ENCODE measurements at regions not wholly inside any gene's neighbourhood (a gene's known extent, or its start where the extent isn't known, plus 50 kb on each side); places are given as distances from the start of the nearest gene placed in this dataset.

- no peak overlapping the region for H3K9ac ChIP-seq (ENCODE audit: low read length in 3 of 3)
- H3K4me3 ChIP-seq (ENCODE audit: low read length in 3 of 3), result no peak overlapping the region
- no peaks in the 10 kb centered on the region for H3K27me3 ChIP-seq (ENCODE audit: control insufficient read depth, insufficient read depth, low read length)
- H3K9me3 ChIP-seq (ENCODE audit: control insufficient read depth in 2 of 3, insufficient read depth in 1 of 3, low read length in 3 of 3), result no peaks in the 10 kb centered on the region
- no peaks in the 10 kb centered on the region for H3K4me1 ChIP-seq (ENCODE audit: control insufficient read depth in 2 of 3, insufficient read depth in 2 of 3, low read depth in 1 of 3, low read length in 3 of 3)
- no peak for TF ChIP-seq CTCF (IDR thresholded peaks at IDR 0.05; ENCODE audit: borderline replicate concordance, extremely low read depth, insufficient read depth)
- no peaks in the 10 kb centered on the region for H3K36me3 ChIP-seq (ENCODE audit: control insufficient read depth in 2 of 3, insufficient read depth in 3 of 3, low read length in 3 of 3)
- intact Hi-C loops (cut with DNase I), result no loop called here
- DNase-seq (peak in 1 of 5 donors; percentile 60), FAIRE-seq (no peak)
- H3K27ac ChIP-seq (ENCODE audit: low read depth in 2 of 2, low read length in 2 of 2), result no peak overlapping the region
These were observed 75.7 kb upstream of the C1orf87 start for GRCh38 chr1:60149251-60149650.

GRCh38 chr1:60146884-60147283 lies 73.3 kb upstream of the C1orf87 start:
- H3K4me1 ChIP-seq (ENCODE audit: control insufficient read depth in 2 of 3, insufficient read depth in 2 of 3, low read depth in 1 of 3, low read length in 3 of 3), result no peaks in the 10 kb centered on the region
- no peak overlapping the region for H3K27ac ChIP-seq (ENCODE audit: low read depth in 2 of 2, low read length in 2 of 2)
- DNase-seq, result no peak
- no peaks in the 10 kb centered on the region for H3K27me3 ChIP-seq (ENCODE audit: control insufficient read depth, insufficient read depth, low read length)
- H3K9me3 ChIP-seq (ENCODE audit: control insufficient read depth in 2 of 3, insufficient read depth in 1 of 3, low read length in 3 of 3), result no peaks in the 10 kb centered on the region
- no peaks in the 10 kb centered on the region for H3K36me3 ChIP-seq (ENCODE audit: control insufficient read depth in 2 of 3, insufficient read depth in 3 of 3, low read length in 3 of 3)
- no peak for TF ChIP-seq CTCF (IDR thresholded peaks at IDR 0.05; ENCODE audit: borderline replicate concordance, extremely low read depth, insufficient read depth)
- intact Hi-C loops (cut with DNase I), result no loop called here
- no peak overlapping the region for H3K9ac ChIP-seq (ENCODE audit: low read length in 3 of 3)
- no peak for FAIRE-seq
- H3K4me3 ChIP-seq (ENCODE audit: low read length in 3 of 3), result no peak overlapping the region

- Histone ChIP-seq H3K4me3 (ENCODE audit: low read length in 3 of 3) (no peak overlapping the region), H3K4me1 (ENCODE audit: control insufficient read depth in 2 of 3, insufficient read depth in 2 of 3, low read depth in 1 of 3, low read length in 3 of 3) (no peaks in the 10 kb centered on the region), H3K27ac (ENCODE audit: low read depth in 2 of 2, low read length in 2 of 2) (no peak overlapping the region), H3K27me3 (ENCODE audit: control insufficient read depth, insufficient read depth, low read length) (no peaks in the 10 kb centered on the region), H3K36me3 (ENCODE audit: control insufficient read depth in 2 of 3, insufficient read depth in 3 of 3, low read length in 3 of 3) (no peaks in the 10 kb centered on the region), H3K9me3 (ENCODE audit: control insufficient read depth in 2 of 3, insufficient read depth in 1 of 3, low read length in 3 of 3) (no peaks in the 10 kb centered on the region), H3K9ac (ENCODE audit: low read length in 3 of 3) (no peak overlapping the region)
- intact Hi-C loops (cut with DNase I), result no loop called here
- TF ChIP-seq CTCF (IDR thresholded peaks at IDR 0.05; ENCODE audit: borderline replicate concordance, extremely low read depth, insufficient read depth), result no peak
- DNase-seq (no peak), FAIRE-seq (no peak)
These were observed 72.2 kb upstream of the C1orf87 start for GRCh38 chr1:60145771-60146170.

- FAIRE-seq (no peak), DNase-seq (no peak)
- Histone ChIP-seq H3K36me3 (ENCODE audit: control insufficient read depth in 2 of 3, insufficient read depth in 3 of 3, low read length in 3 of 3) (no peaks in the 10 kb centered on the region), H3K27ac (ENCODE audit: low read depth in 2 of 2, low read length in 2 of 2) (no peak overlapping the region), H3K4me3 (ENCODE audit: low read length in 3 of 3) (no peak overlapping the region), H3K4me1 (ENCODE audit: control insufficient read depth in 2 of 3, insufficient read depth in 2 of 3, low read depth in 1 of 3, low read length in 3 of 3) (no peaks in the 10 kb centered on the region), H3K9me3 (ENCODE audit: control insufficient read depth in 2 of 3, insufficient read depth in 1 of 3, low read length in 3 of 3) (no peaks in the 10 kb centered on the region), H3K27me3 (ENCODE audit: control insufficient read depth, insufficient read depth, low read length) (no peaks in the 10 kb centered on the region), H3K9ac (ENCODE audit: low read length in 3 of 3) (no peak overlapping the region)
- TF ChIP-seq CTCF (IDR thresholded peaks at IDR 0.05; ENCODE audit: borderline replicate concordance, extremely low read depth, insufficient read depth), result no peak
- intact Hi-C loops (cut with DNase I), result no loop called here
These were observed 68.2 kb upstream of the C1orf87 start for GRCh38 chr1:60141743-60142142.
